Parathyroid adenoma (tissue), 2 donors: ENCODE measurements at regions not wholly inside any gene's neighbourhood (a gene's known extent, or its start where the extent isn't known, plus 50 kb on each side); places are given as distances from the start of the nearest gene placed in this dataset.

Experiments used
- H2AFZ ChIP-seq: fragments of 300-600 bp; sonication (generic); one replicate; pipeline ENCODE4 v1.7.0; 2017; ENCODE audit warnings: antibody characterized with exemption, mild to moderate bottlenecking
- H3K27ac ChIP-seq: fragments of 300-600 bp; sonication (generic); one replicate; pipeline ENCODE4 v1.7.0; 2017
- H3K27me3 ChIP-seq: fragments of 300-600 bp; sonication (generic); one replicate; pipeline ENCODE4 v1.7.0; 2017; ENCODE audit warnings: low read length; ENCODE audit not compliant: control insufficient read depth, insufficient read depth
- H3K36me3 ChIP-seq: fragments of 300-600 bp; sonication (generic); one replicate; pipeline ENCODE4 v1.7.0; 2017; ENCODE audit warnings: low read length; ENCODE audit not compliant: control insufficient read depth, insufficient read depth
- H3K4me1 ChIP-seq: fragments of 300-600 bp; sonication (generic); one replicate; pipeline ENCODE4 v1.7.0; 2017; ENCODE audit warnings: control low read depth
- H3K4me2 ChIP-seq: fragments of 300-600 bp; sonication (generic); one replicate; pipeline ENCODE4 v1.7.0; 2017; ENCODE audit warnings: low read length
- H3K4me3 ChIP-seq: fragments of 300-600 bp; sonication (generic); one replicate; pipeline ENCODE4 v1.7.0; 2017; ENCODE audit warnings: low read depth, low read length
- H3K79me2 ChIP-seq: fragments of 300-600 bp; sonication (generic); one replicate; pipeline ENCODE4 v1.7.0; 2017; ENCODE audit warnings: control low read depth
- H3K9ac ChIP-seq: fragments of 300-600 bp; sonication (generic); one replicate; pipeline ENCODE4 v1.7.0; 2017; ENCODE audit warnings: mild to moderate bottlenecking
- H3K9me3 ChIP-seq: fragments of 300-600 bp; sonication (generic); one replicate; pipeline ENCODE4 v1.7.0; 2017; ENCODE audit warnings: low read length; ENCODE audit not compliant: control insufficient read depth
- CTCF ChIP-seq: fragments of 300-600 bp; sonication (generic); IDR thresholded peaks from one replicate; pipeline ENCODE4 v1.7.0; 2017; ENCODE audit warnings: antibody characterized with exemption, mild to moderate bottlenecking
- donor health status: primary hyperparathyroidism.

- H3K27ac ChIP-seq = no peak overlapping the region
- H3K4me1 ChIP-seq = no peaks in the 10 kb centered on the region
- H3K36me3 ChIP-seq = no peaks in the 10 kb centered on the region
- no peak overlapping the region for H3K9ac ChIP-seq
- no peaks in the 10 kb centered on the region for H3K79me2 ChIP-seq
- no peak overlapping the region for H3K4me3 ChIP-seq
- H3K27me3 ChIP-seq = no peaks in the 10 kb centered on the region
- H2AFZ ChIP-seq = no peak overlapping the region
- H3K4me2 ChIP-seq = no peak overlapping the region
- no peak for TF ChIP-seq CTCF
- H3K9me3 ChIP-seq = no peaks in the 10 kb centered on the region
Observed at GRCh38 chr9:95822583-95823431, 52.7 kb upstream of the ERCC6L2 start.

GRCh38 chr9:95822015-95822414, 53.5 kb upstream of the ERCC6L2 start:
- no peak overlapping the region for H3K27ac ChIP-seq
- H3K36me3 ChIP-seq = no peaks in the 10 kb centered on the region
- H3K4me2 ChIP-seq = no peak overlapping the region
- H3K9ac ChIP-seq = no peak overlapping the region
- no peaks in the 10 kb centered on the region for H3K79me2 ChIP-seq
- H3K27me3 ChIP-seq = no peaks in the 10 kb centered on the region
- no peak overlapping the region for H3K4me3 ChIP-seq
- H2AFZ ChIP-seq = no peak overlapping the region
- no peaks in the 10 kb centered on the region for H3K9me3 ChIP-seq
- no peaks in the 10 kb centered on the region for H3K4me1 ChIP-seq
- no peak for TF ChIP-seq CTCF

GRCh38 chr9:95820074-95820473, 55.4 kb upstream of the ERCC6L2 start:
- no peaks in the 10 kb centered on the region for H3K36me3 ChIP-seq
- no peaks in the 10 kb centered on the region for H3K79me2 ChIP-seq
- H3K27ac ChIP-seq = no peak overlapping the region
- no peaks in the 10 kb centered on the region for H3K9me3 ChIP-seq
- H3K27me3 ChIP-seq = no peaks in the 10 kb centered on the region
- H3K4me1 ChIP-seq = no peaks in the 10 kb centered on the region
- no peak overlapping the region for H3K4me2 ChIP-seq
- no peak overlapping the region for H2AFZ ChIP-seq
- no peak overlapping the region for H3K4me3 ChIP-seq
- no peak overlapping the region for H3K9ac ChIP-seq
- no peak for TF ChIP-seq CTCF

- H3K9ac ChIP-seq = no peak overlapping the region
- H3K9me3 ChIP-seq = no peaks in the 10 kb centered on the region
- H2AFZ ChIP-seq = no peak overlapping the region
- no peak for TF ChIP-seq CTCF
- H3K27me3 ChIP-seq = no peaks in the 10 kb centered on the region
- no peak overlapping the region for H3K27ac ChIP-seq
- H3K79me2 ChIP-seq = no peaks in the 10 kb centered on the region
- H3K4me2 ChIP-seq = no peak overlapping the region
- no peaks in the 10 kb centered on the region for H3K4me1 ChIP-seq
- H3K4me3 ChIP-seq = no peak overlapping the region
- no peaks in the 10 kb centered on the region for H3K36me3 ChIP-seq
Observed at GRCh38 chr9:95819636-95820035, 55.9 kb upstream of the ERCC6L2 start.

GRCh38 chr9:95817205-95817604, 58.3 kb upstream of the ERCC6L2 start:
- H3K9me3 ChIP-seq = no peaks in the 10 kb centered on the region
- no peak overlapping the region for H3K9ac ChIP-seq
- no peak overlapping the region for H3K4me2 ChIP-seq
- no peak for TF ChIP-seq CTCF
- no peaks in the 10 kb centered on the region for H3K4me1 ChIP-seq
- no peaks in the 10 kb centered on the region for H3K79me2 ChIP-seq
- H2AFZ ChIP-seq = no peak overlapping the region
- no peaks in the 10 kb centered on the region for H3K27me3 ChIP-seq
- no peak overlapping the region for H3K4me3 ChIP-seq
- H3K36me3 ChIP-seq = no peaks in the 10 kb centered on the region
- H3K27ac ChIP-seq = no peak overlapping the region
